ENCODE measurements at regions not wholly inside any gene's neighbourhood (a gene's known extent, or its start where the extent isn't known, plus 50 kb on each side); places are given as distances from the start of the nearest gene placed in this dataset.
"Not testable (repeated sequence)": the region's sequence is repeated elsewhere in the genome, so short reads cannot be mapped to it uniquely, and the experiment has no call there.

- no peak for DNase-seq
Observed at GRCh38 chr7:94706996-94707740, 51.2 kb upstream of the SGCE start.

- DNase-seq, result no peak
Observed at GRCh38 chr7:94710256-94710655, 54.3 kb upstream of the SGCE start.

DNA sequence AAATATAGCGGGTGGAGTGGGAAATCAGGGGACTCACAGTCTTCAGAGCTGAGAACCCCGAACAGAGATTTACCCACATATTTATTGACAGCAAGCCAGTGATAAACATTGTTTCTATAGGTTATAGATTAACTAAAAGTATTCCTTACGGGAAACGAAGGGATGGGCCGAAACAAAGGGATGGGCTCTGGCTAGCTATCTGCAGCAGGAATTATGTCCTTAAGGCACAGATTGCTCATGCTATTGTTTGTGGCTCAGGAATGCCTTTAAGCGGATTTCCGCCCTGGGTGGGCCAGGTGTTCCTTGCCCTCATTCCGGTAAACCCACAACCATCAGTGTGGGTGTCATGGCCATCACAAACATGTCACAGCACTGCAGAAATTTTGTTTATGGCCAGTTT lies 66.4 kb upstream of the SGCE start:
- not testable (repeated sequence) for DNase-seq

DNA sequence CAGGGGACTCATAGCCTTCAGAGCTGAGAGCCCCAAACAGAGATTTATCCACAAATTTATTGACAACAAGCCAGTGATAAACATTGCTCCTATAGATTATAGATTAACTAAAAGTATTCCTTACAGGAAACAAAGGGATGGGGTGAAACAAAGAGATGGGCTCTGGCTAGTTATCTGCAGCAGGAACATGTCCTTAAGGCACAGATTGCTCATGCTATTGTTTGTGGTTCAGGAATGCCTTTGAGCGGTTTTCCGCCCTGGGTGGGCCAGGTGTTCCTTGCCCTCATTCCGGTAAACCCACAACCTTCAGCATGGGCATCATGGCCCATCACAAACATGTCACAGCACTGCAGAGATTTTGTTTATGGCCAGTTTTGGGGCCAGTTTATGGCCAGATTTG lies 73.0 kb upstream of the SGCE start:
- not testable (repeated sequence) for DNase-seq

DNA sequence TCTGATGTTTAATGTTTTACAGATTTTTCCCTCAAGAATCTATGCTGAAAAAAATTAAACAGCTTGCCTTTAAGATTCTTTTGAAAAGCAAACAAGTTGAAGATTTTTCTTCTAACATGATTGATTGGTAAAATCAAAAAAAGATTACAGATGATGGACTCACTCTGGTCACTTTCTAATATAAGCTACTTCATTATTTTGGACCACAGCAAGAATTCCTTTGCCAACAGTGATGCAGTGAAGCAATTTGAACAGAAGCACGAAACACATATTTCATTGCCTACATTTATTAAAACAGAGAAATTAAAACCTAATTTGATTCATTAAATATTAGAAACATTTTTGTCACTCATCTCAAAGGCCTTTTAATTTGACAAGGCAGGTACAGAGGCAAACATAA lies 82.1 kb upstream of the SGCE start:
- DNase-seq, result no peak

- no peak for DNase-seq
Observed at GRCh38 chr7:94739180-94739579, 83.2 kb upstream of the SGCE start.

GRCh38 chr7:94740509-94740908 lies 84.6 kb upstream of the SGCE start:
- DNase-seq, result no peak

GRCh38 chr7:94741179-94741578 lies 85.2 kb upstream of the SGCE start:
- peak; percentile 3 for DNase-seq

DNA sequence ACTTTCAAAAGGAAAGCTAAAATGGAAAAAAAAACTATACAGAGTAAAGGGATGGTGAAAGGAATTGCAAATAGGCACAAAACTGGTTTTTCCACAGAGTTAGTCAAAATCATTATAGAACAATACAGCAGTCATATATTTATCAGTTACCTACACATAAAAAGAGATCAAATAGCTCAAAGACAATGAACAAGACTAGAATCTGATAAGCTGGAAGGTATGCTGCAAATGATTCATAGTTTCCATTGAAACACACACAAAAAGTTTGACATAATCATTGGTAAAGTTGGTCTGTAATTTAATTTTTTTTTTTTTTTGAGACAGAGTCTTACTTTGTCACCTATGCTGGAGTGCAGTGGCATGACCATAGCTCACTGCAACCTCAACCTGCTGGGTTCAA lies 92.4 kb upstream of the SGCE start:
- DNase-seq, result no peak

DNA sequence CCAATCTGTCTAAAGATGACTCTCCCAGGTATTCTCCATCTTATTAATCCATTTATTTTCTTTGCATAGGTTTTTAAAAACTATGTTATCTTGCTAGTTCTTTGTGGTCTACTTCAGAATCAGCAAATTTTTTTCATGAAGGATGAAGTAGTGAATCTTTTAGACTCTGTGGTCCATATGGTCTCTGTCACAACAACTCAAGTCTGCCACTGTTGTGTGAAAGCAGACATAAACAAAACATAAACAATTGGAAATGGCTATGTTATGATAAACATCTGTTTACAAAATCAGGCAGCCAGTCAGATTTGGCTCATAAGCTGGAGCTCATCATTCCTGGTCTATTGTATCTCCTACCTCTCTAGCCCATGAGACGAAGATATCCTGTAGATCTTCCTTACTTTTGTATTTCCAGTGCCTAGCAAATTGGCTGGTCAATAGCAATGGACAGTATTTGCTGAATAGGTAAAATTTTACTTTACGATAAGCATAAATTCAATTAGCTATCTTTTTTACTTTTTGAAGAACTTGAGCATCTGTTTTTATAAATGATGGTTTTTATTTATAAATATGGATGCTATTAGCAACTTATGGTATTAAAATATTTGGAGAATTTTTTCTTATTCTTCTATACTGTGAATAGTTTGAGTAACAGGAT lies 104.6 kb upstream of the SGCE start:
- no peak for DNase-seq

GRCh38 chr7:94761451-94761850 lies 105.5 kb upstream of the SGCE start:
- no peak for DNase-seq

DNA sequence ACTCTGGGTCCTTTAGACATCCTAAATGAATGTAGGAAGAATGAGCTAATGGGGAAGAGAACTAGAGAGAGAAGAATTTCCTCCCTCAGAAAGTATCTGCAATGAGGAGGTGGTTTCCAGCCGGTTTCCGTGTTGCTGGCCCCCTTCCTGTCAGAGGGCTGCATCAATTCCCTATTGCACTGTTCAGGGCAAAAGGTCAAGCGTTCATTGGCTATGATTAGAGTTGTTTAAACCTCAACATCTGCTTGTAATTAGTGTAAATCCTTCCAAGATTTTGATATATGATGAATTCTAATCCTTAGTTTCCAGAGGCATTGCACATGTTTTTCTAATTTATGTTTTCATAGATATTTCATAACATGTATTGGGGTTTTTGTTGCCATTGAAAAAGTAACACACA lies 107.3 kb upstream of the SGCE start:
- no peak for DNase-seq

- DNase-seq, result no peak
Observed at GRCh38 chr7:94769724-94770123, 113.8 kb upstream of the SGCE start.

GRCh38 chr7:94778711-94779459 lies 123.0 kb upstream of the SGCE start:
- DNase-seq, result no peak

DNA sequence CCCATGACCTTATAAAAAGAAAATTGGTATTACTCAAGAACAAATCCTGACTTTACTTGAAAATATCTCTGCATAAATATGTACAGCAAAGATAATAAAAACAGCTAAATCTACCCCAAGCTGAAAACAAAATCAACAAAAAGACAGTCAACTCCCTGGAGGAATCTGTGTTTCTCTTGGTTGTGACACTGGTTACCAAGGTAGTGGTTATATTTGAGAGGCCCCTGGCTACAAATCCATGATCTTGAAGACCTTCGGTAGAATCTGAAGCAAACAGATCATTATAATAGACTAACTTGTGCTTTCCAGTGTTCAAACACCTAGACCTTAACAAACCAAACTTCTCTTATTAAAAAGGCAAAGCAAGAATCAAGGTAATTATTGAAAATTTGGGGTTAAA lies 123.9 kb upstream of the SGCE start:
- DNase-seq, result no peak

- no peak for DNase-seq
Observed at GRCh38 chr7:94781236-94781635, 125.3 kb upstream of the SGCE start.

- no peak for DNase-seq
Observed at GRCh38 chr7:94782777-94783176, 124.6 kb upstream of the PPP1R9A start.

GRCh38 chr7:94787285-94787684 lies 120.1 kb upstream of the PPP1R9A start:
- DNase-seq, result no peak

GRCh38 chr7:94788378-94788777 lies 119.0 kb upstream of the PPP1R9A start:
- not testable (repeated sequence) for DNase-seq

DNA sequence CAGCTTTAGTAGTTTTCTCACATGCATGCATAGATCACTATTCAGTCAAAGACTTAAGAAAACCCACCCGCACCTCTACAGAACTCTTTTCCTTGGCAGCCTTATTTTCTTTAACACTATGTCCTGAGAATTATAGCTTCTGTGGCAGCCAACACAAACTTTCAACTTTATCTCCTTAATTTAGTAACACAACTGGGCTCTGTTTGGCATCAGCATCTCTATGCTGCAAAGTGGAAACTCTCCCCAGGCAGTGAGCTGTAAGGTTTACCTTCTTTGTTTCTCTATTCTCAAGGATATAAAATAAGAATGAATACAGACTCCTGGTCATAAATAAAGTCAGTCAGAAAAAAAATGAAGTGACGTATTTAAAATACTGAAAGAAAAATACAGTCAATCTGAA lies 115.2 kb upstream of the PPP1R9A start:
- DNase-seq, result no peak

DNA sequence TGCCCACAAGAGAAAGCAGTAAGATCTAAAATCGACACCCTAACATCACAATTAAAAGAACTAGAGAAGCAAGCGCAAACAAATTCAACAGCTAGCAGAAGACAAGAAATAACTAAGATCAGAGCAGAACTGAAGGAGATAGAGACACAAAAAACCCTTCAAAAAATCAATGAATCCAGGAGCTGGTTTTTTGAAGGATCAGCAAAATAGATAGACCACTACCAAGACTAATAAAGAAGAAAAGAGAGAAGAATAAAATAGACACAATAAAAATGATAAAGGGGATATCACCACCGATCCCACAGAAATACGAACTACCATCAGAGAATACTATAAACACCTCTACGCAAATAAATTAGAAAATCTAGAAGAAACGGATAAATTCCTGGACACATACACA lies 110.0 kb upstream of the PPP1R9A start:
- not testable (repeated sequence) for DNase-seq

- no peak for DNase-seq
Observed at GRCh38 chr7:94803821-94804220, 103.6 kb upstream of the PPP1R9A start.

DNA sequence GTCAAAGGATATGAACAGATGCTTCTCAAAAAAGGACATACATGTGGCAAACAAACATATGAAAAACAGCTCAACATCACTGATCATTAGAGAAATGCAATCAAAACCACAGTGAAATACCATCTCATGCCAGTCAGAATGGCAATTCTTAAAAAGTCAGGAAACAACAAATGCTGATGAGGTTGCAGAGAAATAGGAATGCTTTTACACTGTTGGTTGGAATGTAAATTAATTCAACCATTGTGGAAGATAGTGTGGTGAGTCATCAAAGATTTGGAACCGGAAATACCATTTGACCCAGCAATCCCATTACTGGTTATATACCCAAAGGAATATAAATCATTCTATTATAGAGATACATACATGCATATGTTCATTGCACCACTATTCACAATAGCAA lies 98.7 kb upstream of the PPP1R9A start:
- DNase-seq, result not testable (repeated sequence)

- DNase-seq, result no peak
Observed at GRCh38 chr7:94810496-94810895, 96.9 kb upstream of the PPP1R9A start.
